Uterus (tissue), 2 donors: ENCODE measurements at regions not wholly inside any gene's neighbourhood (a gene's known extent, or its start where the extent isn't known, plus 50 kb on each side); places are given as distances from the start of the nearest gene placed in this dataset.

ENCODE experiments used
- CTCF ChIP-seq, 4 experiments: fragments of 200-600 bp in 2 of 4; fragments of 450-650 bp in 2 of 4; sonication (generic) in 2 of 4; IDR thresholded peaks; one replicate each; pipeline ENCODE4 v1.5.1; 2016 to 2019; ENCODE audit warnings: antibody characterized with exemption in 4 of 4, mild to moderate bottlenecking in 2 of 4, moderate library complexity in 1 of 4
- POLR2A ChIP-seq, 2 donors: fragments of 450-650 bp; IDR thresholded peaks; one replicate each; pipeline ENCODE4 v1.6.1; 2016; ENCODE audit warnings: antibody characterized with exemption in 2 of 2, mild to moderate bottlenecking in 1 of 2, moderate library complexity in 1 of 2

GRCh38 chr11:59272771-59273372, 60.1 kb upstream of the MPEG1 start:
- TF ChIP-seq CTCF (IDR thresholded peaks at IDR 0.05), result no peak
- TF ChIP-seq POLR2A (IDR thresholded peaks at IDR 0.05), result no peak
